ENCODE measurements at regions not wholly inside any gene's neighbourhood (a gene's known extent, or its start where the extent isn't known, plus 50 kb on each side); places are given as distances from the start of the nearest gene placed in this dataset.

- H3K36me3 ChIP-seq (ENCODE audit: insufficient read depth, low read length), result no peaks in the 10 kb centered on the region
- H3K4me1 ChIP-seq (ENCODE audit: insufficient read depth, low read length), result no peaks in the 10 kb centered on the region
- FAIRE-seq, result no peak
- Mint-ChIP-seq H3K36me3 (ENCODE audit: low read depth, unreplicated experiment) (no peaks in the 10 kb centered on the region), H3K27ac (ENCODE audit: unreplicated experiment) (no peak overlapping the region), H3K4me1 (ENCODE audit: low read depth, unreplicated experiment) (no peaks in the 10 kb centered on the region), H3K27me3 (ENCODE audit: low read depth, unreplicated experiment) (peaks cover 2% of the 10 kb centered on the region), H3K9me3 (ENCODE audit: unreplicated experiment) (peaks cover 2% of the 10 kb centered on the region), H3K4me3 (ENCODE audit: unreplicated experiment) (no peak overlapping the region)
- H3K79me2 ChIP-seq (ENCODE audit: insufficient read depth, low read length), result no peaks in the 10 kb centered on the region
- no peak overlapping the region for H2AFZ ChIP-seq (ENCODE audit: low read depth, low read length)
- H3K9me3 ChIP-seq (ENCODE audit: insufficient read depth, low read depth, low read length), result no peaks in the 10 kb centered on the region
- no peak overlapping the region for H3K4me3 ChIP-seq (ENCODE audit: insufficient read depth, low read depth, low read length)
- H3K9ac ChIP-seq (ENCODE audit: low read length), result no peak overlapping the region
- TF ChIP-seq EZH2 (IDR thresholded peaks at IDR 0.05; ENCODE audit: insufficient read depth, low read length) (no peak), CTCF (IDR thresholded peaks at IDR 0.05; ENCODE audit: insufficient read depth, low read depth, low read length) (no peak)
- H4K20me1 ChIP-seq (ENCODE audit: insufficient read depth, low read length), result no peaks in the 10 kb centered on the region
- no peak overlapping the region for H3K27ac ChIP-seq (ENCODE audit: low read depth, low read length)
- no peak overlapping the region for H3K4me2 ChIP-seq (ENCODE audit: low read length)
- no peak for DNase-seq (ENCODE audit: low read depth)
- H3K27me3 ChIP-seq (ENCODE audit: insufficient read depth, low read length), result no peaks in the 10 kb centered on the region
These were observed 163.4 kb upstream of the NFE2L3 start for GRCh38 chr7:25988640-25989039.

- H3K4me3 ChIP-seq (ENCODE audit: insufficient read depth, low read depth, low read length), result no peak overlapping the region
- no peak for FAIRE-seq
- no peaks in the 10 kb centered on the region for H3K4me1 ChIP-seq (ENCODE audit: insufficient read depth, low read length)
- H2AFZ ChIP-seq (ENCODE audit: low read depth, low read length), result no peak overlapping the region
- H3K27me3 Mint-ChIP-seq (ENCODE audit: low read depth, unreplicated experiment), result peaks cover 2% of the 10 kb centered on the region
- TF ChIP-seq EZH2 (IDR thresholded peaks at IDR 0.05; ENCODE audit: insufficient read depth, low read length) (no peak), CTCF (IDR thresholded peaks at IDR 0.05; ENCODE audit: insufficient read depth, low read depth, low read length) (no peak)
- no peak overlapping the region for H3K27ac ChIP-seq (ENCODE audit: low read depth, low read length)
- no peaks in the 10 kb centered on the region for H3K36me3 Mint-ChIP-seq (ENCODE audit: low read depth, unreplicated experiment)
- H3K9me3 ChIP-seq (ENCODE audit: insufficient read depth, low read depth, low read length), result no peaks in the 10 kb centered on the region
- no peaks in the 10 kb centered on the region for H3K27me3 ChIP-seq (ENCODE audit: insufficient read depth, low read length)
- H3K9ac ChIP-seq (ENCODE audit: low read length), result no peak overlapping the region
- H4K20me1 ChIP-seq (ENCODE audit: insufficient read depth, low read length), result no peaks in the 10 kb centered on the region
- no peak overlapping the region for H3K4me2 ChIP-seq (ENCODE audit: low read length)
- H3K36me3 ChIP-seq (ENCODE audit: insufficient read depth, low read length), result no peaks in the 10 kb centered on the region
- no peaks in the 10 kb centered on the region for H3K79me2 ChIP-seq (ENCODE audit: insufficient read depth, low read length)
- H3K4me1 Mint-ChIP-seq (ENCODE audit: low read depth, unreplicated experiment), result no peaks in the 10 kb centered on the region
- H3K9me3 Mint-ChIP-seq (ENCODE audit: unreplicated experiment), result peaks cover 2% of the 10 kb centered on the region
- DNase-seq (ENCODE audit: low read depth), result no peak
- no peak overlapping the region for H3K27ac Mint-ChIP-seq (ENCODE audit: unreplicated experiment)
- H3K4me3 Mint-ChIP-seq (ENCODE audit: unreplicated experiment), result no peak overlapping the region
These were observed 162.8 kb upstream of the NFE2L3 start for GRCh38 chr7:25989140-25989705.

- Mint-ChIP-seq H3K36me3 (ENCODE audit: low read depth, unreplicated experiment) (no peaks in the 10 kb centered on the region), H3K9me3 (ENCODE audit: unreplicated experiment) (no peaks in the 10 kb centered on the region), H3K4me1 (ENCODE audit: low read depth, unreplicated experiment) (no peaks in the 10 kb centered on the region), H3K27ac (ENCODE audit: unreplicated experiment) (no peak overlapping the region), H3K27me3 (ENCODE audit: low read depth, unreplicated experiment) (no peaks in the 10 kb centered on the region), H3K4me3 (ENCODE audit: unreplicated experiment) (no peak overlapping the region)
- H3K27me3 ChIP-seq (ENCODE audit: insufficient read depth, low read length), result no peaks in the 10 kb centered on the region
- FAIRE-seq (no peak), DNase-seq (ENCODE audit: low read depth) (no peak)
- H3K4me1 ChIP-seq (ENCODE audit: insufficient read depth, low read length), result no peaks in the 10 kb centered on the region
- no peaks in the 10 kb centered on the region for H4K20me1 ChIP-seq (ENCODE audit: insufficient read depth, low read length)
- H3K9ac ChIP-seq (ENCODE audit: low read length), result no peak overlapping the region
- no peaks in the 10 kb centered on the region for H3K36me3 ChIP-seq (ENCODE audit: insufficient read depth, low read length)
- no peaks in the 10 kb centered on the region for H3K79me2 ChIP-seq (ENCODE audit: insufficient read depth, low read length)
- H3K4me3 ChIP-seq (ENCODE audit: insufficient read depth, low read depth, low read length), result no peak overlapping the region
- TF ChIP-seq CTCF (IDR thresholded peaks at IDR 0.05; ENCODE audit: insufficient read depth, low read depth, low read length), result no peak
- no peak for TF ChIP-seq EZH2 (IDR thresholded peaks at IDR 0.05; ENCODE audit: insufficient read depth, low read length)
- no peak overlapping the region for H2AFZ ChIP-seq (ENCODE audit: low read depth, low read length)
- H3K4me2 ChIP-seq (ENCODE audit: low read length), result no peak overlapping the region
- no peaks in the 10 kb centered on the region for H3K9me3 ChIP-seq (ENCODE audit: insufficient read depth, low read depth, low read length)
- H3K27ac ChIP-seq (ENCODE audit: low read depth, low read length), result no peak overlapping the region
These were observed 157.5 kb upstream of the NFE2L3 start for GRCh38 chr7:25994433-25994994.

Measured in astrocyte (in vitro differentiated cells and primary cell).